HG03354 (cell line): ENCODE measurements at regions not wholly inside any gene's neighbourhood (a gene's known extent, or its start where the extent isn't known, plus 50 kb on each side); places are given as distances from the start of the nearest gene placed in this dataset.

ENCODE experiments used
- ATAC-seq: cut with Tn5 transposase; IDR thresholded peaks from one replicate; pipeline ENCODE4 v1.9.1; 2021; ENCODE audit warnings: mild to moderate bottlenecking; ENCODE audit not compliant: unreplicated experiment, poor library complexity, severe bottlenecking

DNA sequence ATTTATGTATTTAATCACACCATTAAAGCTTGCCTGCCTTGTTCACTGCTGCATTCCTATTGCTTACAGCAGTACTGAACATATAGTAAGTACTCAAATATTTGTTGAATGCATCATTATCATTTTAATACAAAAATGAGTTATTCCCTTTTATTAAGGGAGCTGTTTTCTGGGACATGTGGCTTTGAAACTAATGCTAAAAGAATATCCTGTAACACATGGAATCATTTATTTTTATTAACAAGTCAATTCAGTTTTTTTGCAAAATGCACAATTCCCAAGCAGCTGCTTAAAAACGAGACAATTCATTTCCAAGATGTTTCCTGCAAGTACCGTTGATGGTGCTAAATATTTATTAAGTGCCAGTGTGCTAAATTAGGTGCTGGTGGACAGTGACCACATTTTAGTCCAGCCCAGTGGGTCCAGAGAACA lies 148.3 kb upstream of the NR3C1 start:
- no peak for ATAC-seq

DNA sequence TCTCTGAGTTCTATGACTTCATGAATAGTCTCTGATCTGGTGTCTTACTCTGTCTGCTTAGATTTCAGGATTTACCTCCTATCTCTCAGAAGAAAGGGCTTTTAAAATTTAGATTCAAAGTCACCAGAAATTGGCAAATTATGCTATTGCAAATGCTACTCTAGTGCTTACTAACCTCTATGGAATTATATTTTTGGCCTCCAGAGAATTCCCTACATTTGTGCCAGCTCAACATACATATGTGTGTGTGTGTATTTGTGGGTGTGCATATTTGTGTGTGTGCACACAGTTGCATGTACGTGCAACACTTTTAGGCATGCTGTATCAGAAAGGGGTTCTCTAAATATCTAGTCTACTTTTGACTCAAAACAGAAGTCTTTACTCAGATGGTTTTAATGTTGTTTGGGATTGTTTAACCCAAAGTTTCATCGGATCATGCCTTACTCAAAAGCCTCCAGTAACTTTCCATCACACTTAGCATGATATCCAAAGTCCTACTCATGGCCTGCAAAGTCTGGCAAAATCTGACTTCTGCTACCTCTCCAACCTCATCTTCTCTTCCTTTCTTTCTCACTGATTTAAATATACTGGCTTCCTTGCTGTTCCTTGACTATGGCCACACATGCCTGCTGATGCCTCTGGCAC lies 147.6 kb upstream of the NR3C1 start:
- ATAC-seq: no peak

DNA sequence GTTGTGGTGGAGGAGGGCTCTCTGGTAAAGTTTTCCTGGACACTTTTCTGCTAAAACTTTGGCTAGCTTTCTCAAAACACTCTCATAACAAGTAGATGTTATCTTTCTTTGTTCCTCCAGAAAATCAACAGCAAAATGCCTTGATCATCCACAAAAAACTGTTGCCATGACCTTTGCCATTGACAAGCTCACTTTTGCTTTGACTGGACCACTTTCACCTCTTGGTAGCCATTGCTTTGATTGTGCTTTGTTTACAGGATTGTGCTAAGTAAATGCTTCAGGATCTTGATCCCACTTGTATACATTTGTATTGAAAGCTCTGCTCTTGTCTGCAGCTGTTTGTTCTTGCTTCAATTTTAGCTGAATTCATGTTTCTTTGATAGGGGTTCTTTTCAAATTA lies 143.9 kb upstream of the NR3C1 start:
- no peak for ATAC-seq

DNA sequence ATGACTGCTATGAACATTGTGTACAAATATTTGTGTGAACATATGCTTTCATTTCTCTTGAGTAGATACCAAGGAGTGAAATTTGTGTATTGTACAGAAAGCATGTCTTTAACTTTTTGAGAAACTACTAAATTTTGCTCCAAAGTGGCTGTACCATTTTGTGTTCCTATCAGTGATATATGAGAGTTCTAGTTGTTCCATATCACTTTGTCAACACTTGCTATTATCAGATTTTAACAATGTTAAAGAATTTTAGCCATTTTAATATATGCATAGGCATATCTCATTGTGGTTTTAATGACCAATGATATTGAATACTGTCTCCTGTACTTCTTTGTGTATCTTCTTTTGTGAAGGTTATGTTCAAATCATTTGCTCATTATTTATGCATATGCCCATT lies 142.9 kb upstream of the NR3C1 start:
- ATAC-seq: no peak

DNA sequence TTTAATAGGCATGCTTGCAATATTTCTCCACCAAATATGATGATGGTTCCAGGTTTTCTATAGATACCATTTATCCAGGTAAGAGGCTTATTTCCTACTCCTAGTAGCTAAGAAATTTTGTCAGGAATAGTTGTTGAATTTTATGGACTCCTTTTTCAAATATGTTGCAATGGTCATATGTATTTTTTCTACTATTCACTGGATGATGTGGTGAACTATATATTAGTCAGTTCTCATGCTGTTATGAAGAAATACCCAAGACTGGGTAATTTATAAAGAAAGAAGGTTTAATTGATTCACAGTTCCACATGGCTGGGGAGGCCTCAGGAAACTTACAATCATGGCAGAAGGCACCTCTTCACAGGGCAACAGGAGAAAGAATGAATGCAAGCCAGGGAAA lies 141.1 kb upstream of the NR3C1 start:
- ATAC-seq: no peak

DNA sequence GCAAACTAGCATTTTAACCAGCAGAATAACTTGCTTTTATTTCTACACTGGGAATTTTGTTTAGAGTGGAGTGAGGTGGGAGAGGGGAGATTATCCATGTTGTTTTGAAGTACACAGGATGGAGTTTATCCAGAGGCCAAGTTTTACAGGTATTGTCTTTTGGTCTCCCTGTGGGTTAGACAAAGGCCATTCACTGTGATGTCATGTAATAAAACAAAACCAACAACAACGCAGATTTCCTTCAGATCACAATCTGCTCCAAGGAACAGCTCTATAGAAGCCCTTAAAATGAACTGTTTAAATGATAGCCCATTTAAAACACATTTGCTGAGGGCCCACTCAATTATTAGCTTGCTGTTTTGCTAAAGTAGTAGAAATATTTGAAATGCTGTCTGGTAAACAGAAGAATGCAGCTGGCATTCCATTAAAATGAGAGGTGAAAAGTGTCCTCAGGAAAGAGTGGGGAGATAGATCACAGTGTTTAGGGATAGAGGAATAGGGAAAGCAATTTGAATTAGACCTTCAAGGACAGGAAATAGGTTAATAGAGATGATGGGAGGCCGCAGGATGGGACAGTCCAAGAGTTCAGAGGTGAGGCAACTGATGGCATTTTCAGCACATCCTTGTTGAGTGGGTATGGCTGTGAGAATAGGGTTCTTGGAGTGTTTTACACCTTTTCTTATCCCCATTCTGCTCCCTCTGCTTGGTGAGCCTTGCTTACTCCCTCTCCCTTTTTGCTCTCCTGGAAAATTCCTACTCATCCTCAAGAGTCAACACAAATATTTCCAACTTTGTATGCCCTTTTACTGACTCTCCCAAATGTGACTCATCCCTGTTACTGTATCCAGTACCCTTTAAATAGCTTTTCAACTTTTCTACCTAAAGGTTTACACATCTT lies 140.1 kb upstream of the NR3C1 start:
- no peak for ATAC-seq

DNA sequence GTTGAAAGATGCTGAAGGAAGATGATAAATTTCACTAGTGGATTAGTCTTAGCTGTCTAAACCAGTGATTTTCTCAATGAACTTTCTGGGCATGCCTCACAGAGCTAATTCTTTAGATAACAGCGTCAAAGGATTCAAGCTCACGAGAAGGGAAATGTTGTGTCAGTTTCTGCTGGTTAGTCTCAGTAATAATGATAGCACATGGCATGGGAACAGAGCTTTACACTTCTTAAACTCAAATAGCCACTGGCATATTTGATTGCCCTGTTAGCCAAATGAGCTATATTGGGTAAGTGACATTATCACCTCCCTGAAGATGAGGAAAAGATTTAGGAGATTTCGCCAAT lies 139.3 kb upstream of the NR3C1 start:
- ATAC-seq: no peak

DNA sequence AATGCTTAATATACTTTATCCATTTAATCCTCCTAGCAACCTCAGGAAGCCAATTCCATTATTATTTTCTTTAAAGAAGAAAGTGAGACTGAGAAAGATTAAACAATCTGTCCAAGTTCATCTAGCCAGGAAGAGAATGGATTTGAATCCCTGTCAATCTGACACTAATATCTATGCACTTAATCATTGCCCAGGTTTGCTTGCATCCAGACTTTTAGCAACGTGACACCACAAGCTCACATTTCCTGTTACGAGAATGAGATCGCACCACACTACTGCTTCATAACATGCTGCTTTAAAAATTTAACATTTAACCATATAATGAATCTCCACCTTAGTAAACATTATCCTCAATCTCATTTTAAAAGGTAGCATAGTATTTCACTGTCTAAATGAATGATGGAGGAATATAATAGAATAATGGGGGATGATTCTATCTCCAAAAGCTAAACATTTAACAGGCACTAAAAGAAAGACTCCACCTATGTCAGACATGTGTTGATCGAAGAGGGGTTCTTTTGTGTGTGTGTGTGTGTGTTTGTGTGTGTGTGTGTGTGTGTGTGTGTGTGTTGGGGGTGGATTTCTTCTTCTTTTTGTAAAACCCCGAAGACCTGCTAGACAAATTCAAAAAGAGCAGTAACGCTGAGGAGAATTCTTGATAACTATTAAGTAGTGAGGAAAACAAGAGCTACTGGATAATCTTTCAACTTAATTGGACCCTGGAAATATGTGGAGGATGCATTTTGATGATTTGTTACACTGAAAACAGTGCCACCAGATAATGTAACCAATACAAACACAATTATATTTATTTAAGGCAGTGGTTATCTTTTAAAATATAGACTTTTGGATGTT lies 138.7 kb upstream of the NR3C1 start:
- no peak for ATAC-seq

DNA sequence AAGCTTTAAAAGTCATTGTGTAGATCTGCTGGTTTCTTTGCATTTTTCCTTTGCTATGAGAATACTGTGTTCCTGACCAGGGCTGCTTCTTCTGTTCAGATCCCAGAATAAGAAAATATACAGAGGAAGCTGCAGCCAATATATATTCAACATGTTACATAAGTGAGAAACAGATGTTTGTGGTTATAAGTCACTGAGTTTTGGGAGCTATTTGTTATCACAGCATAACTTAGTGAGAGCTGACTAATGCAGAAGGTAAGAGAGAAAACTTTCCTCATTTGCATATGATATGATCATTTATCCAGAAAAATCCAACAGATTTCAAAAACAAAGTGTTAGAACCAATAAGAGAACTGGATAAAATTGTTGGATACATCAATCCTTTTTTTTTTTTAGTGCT lies 136.3 kb upstream of the NR3C1 start:
- no peak for ATAC-seq

DNA sequence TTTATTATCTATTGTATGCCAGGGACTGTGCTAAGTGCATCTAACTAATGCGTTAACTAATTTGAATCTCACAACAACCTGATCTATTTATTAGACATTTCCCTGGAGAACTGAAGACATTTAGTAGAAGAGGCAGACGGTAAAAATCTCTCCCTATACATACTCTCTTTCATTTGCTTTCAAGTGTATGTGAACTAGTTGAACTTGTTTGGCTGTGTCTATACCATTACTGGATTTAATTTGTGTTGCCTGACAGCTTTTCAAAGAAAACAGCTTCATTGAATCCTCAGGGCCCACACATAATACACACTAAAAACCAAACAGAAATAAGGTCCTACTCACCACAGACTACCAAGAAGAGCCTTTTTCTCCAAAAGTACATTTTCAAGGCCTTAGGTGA lies 133.6 kb upstream of the NR3C1 start:
- no peak for ATAC-seq

DNA sequence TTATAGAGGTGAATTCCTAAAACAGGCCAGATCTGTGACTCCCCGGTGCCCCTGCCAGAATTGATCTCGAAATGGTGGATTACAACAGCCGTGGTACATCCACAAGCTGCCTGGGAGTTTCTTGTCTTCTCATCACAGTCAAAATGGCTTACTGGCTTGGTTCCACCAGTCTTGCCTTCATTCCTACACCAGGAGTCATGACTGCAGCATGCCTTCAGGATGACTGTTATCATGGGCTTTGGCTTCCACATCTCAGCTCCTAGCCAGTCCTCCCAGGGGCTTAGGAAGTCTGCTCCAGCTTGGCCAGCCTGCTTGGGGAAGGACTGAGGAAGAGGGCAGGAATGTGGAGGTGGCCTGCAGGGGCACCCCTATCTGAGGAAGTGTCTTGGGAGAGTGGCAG lies 132.9 kb upstream of the NR3C1 start:
- no peak for ATAC-seq

DNA sequence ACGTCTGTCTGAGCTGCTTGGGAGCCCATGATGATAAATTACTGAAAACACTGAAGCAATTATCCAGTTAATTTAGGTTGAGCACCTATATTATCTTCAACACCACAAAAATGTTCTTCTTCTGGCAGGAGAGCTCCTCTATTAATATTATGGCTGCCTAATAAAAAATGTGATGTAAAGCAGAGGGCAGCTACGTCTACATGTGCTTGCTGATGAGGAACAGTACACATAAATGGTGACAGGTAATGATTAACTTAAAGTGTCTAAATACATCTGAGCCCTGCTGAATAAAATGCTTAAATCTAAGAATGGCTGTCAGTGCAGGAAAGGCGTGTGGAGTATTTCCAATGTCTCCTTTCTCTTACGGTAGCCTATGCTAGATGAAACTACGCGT lies 131.3 kb upstream of the NR3C1 start:
- no peak for ATAC-seq

DNA sequence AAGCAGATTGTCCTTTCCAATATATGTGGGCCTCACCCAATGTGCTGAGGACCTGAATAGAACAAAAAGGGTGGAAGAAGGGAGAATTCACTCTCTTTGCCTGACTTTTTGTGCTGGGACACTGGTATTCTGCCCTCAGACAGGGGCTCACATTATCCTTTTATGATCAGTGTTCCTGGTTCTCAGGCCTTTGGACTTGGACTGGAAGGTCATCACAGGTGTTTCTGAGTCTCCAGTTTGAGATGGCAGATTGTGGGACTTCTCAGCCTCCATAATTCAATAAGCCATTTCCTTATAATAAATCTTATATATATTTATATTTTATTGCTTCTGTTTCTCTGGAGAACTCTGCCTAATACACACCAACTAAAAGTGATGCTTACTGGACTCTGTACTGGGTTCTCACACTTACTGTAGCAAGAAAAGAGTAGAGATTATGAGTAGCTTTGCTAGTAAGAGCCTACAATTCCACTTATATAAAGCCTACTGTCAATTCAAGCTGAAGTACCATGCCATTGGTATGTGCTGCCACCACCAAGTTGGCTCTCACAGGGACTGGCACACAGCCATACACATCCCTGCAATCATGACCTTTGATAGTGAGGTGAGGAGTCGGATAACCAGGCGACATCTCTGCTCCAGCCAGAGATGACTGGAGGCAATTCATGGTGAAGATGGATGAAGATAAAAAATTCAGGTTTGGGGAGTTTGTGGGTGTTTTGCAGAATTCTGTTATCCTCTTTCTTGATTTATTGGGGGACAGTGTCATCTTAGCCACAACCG lies 130.7 kb upstream of the NR3C1 start:
- no peak for ATAC-seq

DNA sequence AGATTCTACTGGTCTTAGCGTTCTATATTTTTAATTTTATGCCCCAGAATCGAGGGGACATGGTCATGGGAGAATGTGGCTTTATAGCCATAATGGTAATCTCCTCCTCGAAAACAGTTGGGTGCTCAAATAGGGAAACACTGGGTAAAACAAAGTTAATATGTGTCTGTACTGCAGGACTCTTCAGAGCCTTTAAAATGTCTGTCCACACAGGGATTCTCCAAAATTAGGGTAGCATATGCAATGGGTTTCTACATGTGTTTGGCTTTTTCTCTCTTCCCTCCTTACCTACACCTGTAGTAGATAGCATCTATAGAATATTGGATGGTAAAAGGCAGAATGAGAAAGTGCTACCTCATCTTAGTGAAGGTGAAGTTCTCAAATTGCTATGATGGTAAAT lies 130.0 kb upstream of the NR3C1 start:
- no peak for ATAC-seq

DNA sequence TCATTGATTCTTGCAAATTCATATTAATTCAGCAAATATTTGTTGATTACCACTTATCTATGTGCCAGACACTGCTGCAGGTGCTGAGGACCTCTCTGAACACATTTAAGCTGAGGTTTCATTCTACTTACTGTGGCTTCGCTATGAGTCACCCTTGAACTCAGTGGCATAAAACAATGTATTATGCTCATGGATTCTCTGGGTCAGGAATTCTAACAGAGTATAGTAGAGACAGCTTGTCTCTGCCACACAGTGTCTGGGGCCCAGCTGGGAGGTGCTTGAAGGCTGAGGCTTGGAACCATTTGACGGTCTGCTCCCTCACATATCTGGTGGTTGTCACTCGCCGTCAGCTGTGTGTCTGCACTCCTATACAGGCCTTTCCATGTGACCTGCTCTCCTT lies 124.3 kb upstream of the NR3C1 start:
- ATAC-seq: no peak

DNA sequence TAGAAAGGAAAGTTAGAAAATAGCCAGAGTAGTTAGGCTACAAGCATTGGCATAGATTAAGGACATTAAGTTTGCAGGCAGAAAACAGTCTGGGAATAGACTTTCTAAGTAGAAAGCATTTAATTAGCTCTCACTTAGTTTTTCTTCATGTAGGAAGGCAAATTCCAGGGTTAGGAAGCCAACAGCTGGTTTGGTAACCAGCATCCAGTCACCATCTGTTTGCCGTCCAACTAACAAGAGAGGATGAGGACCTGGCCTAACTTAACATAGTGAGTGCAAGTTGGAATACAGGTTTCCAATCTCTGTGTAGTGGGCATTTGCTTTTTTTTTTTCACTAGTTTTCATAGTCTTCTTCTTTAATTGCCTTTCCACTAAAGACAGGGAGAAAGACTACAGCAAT lies 121.7 kb upstream of the NR3C1 start:
- no peak for ATAC-seq

DNA sequence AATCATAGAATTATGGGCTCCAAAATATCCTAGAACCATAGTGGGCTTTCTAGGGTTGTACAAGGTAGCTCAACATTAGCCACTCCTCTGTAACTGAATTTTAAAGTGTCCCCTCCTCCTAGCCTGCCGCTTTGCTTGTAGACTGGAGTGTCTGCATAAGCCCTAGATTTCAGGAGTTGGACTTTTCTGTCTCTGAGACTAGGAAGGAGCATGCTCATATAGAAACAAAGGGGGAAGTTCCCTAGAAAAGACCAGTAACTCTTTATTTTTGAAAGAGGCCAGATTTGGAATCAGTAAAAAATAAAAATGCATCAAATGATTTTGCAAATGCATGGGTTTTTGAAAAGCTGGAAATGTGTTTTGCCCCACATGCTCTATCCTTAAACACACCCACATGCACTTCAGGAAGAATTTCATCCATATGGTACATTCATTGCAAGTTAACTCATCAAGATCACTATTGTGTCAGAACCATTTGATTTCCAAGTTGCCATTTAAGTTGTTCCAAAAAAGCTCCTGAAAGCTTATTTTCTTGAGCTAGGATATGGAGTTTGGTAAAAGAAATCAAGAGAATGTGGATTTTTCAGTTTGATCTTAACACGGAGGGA lies 121.0 kb upstream of the NR3C1 start:
- no peak for ATAC-seq

DNA sequence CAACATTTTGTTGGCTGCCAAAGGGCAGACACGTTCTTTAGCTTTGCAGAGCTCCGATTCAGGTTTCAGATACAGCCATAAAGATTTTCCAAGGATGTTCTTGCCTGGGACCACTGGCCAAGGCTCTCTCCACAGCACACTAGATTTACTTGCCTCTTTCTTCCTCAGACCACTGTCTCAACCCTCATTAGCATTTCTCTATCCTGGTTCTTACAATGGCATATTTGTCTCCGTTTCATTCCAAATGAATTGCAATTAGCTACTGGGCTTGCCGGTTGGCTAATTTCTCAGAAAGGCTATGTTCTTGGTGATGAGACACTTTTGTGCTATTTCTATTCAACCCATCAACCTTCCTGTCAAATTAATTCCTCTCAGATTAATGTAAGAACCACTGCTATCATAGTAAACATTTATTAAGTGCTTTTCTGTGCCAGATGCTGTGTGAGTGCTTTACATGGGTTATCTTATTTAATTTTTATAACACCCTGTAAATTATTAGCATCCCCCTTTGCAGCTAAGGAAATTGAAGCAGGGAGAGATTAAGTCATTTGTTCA lies 118.4 kb upstream of the NR3C1 start:
- ATAC-seq: no peak

DNA sequence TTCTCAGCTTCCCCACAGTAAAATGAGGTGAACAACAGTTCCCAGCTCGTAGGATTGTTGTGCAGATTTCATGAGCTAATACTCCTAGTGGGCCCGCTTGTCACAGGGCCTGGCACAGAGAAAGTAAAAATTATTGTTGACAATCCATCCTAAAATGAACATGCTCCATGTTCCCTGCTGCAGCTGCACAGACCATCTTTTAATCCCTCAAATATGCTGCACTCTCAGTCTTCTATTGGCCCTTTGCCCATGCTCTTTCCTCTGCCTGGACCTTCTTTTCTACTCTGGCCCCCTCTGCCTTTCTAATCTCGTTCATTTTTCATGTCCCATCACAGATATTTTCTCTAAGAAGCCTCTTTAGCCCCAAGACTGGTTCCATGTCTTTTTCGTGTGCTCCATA lies 117.7 kb upstream of the NR3C1 start:
- ATAC-seq: no peak
